ENCODE measurements at regions not wholly inside any gene's neighbourhood (a gene's known extent, or its start where the extent isn't known, plus 50 kb on each side); places are given as distances from the start of the nearest gene placed in this dataset.

DNA sequence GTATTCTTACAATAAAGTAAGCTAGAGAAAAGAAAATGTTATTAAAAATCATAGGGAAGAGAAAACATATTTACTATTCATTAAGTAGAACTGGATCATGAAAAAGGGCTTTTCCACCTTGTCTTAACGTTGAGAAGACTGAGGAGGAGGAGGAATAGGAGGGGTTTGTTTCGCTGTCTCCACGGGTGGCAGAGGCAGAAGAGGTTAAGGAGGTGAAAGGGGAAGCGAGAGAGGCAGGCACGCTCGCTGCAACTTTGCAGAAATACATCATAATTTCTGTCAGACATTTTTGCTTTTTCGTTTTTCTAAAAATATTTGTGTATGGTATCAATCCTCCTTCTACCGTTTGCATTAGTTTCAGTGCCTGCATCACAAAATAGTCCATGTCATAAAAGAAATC lies 2375.1 kb upstream of the AGA start:
- no peak for DNase-seq (ENCODE audit: low spot score)

DNA sequence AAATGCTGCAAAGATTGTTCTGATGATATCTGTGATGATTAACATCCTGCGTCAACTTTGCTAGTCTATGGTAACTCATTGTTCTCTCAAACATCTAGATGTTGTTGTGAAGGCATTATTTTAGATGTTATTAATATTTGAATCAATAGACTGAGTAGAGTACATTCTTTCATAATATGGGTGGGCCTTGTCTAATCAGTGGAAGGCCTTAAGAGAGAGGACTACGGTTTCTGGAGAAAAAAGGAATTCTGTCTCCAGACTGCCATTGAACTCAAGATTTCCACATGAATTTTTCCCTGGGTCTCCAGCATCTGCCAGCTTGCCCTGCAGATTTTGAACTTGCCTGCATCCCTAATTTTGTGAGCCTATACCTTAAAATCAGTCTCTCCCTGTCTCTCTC lies 2381.1 kb upstream of the AGA start:
- DNase-seq (ENCODE audit: low spot score), result no peak

DNA sequence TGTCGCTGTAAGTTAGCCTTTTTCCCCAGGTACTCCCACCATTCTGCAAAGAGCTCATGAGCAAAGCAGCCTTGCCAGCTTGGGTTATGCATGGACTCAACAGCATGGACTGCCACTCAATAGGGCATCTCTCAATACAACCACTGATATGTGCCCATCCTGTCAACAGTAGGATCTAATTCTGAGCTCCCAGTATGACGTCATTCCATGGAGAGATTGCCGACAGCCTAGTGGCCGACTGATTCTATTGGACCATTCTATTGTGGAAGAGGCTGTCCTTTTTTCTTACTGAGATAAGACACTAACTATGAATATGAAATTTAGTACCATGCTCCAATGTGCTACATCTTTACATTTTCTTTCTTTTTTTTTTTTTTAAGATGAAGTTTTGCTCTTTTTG lies 2389.0 kb upstream of the AGA start:
- DNase-seq (ENCODE audit: low spot score), result no peak

DNA sequence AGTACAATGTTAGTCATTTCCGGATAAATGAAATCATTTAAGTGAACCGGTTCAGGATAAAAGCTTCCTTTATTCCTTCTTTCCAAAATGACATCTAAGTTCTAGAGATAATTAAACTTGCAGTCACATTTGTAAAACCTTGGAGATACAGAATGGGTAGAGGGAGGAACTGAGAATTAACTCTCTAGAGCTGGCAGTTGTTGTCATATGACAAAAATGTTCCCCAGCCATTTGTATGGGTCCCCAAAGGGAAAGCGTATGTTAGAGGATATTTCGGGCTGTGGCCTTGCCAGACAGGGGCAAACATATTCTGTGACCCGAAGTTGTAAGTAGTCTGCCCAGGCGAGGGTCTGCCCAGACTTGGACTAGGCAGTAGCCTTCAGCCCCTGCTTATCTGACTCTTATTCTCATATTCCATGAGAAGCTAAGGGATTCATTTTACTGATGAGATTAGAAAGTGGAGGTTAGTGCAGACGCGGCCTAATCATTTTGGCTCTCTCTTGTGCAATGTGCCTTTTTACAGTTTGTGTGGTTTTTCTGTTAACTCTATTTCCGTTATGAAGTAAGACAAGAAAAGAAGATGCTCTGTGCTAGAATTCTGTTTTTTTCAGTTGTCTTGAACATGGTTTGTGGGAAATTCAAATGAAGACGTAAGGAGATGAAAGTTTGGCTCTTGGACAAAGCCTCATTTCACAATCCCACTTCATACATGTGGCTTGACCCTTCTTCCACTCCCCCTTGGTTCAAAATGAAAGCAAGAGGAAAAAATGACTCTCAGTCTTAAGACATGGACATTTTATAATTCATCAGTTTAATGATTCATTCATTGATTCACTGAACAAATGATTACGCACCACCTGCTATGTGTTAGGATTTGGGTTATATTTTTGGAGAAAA lies 2394.2 kb upstream of the AGA start:
- DNase-seq (ENCODE audit: low spot score), result no peak

DNA sequence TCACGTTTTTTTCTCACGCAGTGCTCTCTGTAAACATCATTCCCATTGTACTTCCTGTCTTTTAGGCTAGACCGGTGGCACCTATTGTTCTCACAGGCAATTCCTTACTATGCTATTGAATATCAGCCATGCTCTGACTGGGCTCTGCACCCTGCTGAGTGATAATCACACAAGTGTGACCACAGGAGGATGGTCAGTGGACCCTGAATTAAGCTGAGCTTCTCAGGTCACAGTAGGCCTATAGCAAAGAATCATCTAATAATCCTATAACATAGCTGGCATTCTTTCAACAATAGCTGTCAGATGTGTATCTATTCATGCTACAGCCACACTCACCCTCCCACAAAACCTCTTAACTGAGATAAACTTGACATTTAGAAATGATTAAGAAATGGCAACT lies 2399.8 kb upstream of the TENM3 start:
- DNase-seq (ENCODE audit: low spot score), result no peak

DNA sequence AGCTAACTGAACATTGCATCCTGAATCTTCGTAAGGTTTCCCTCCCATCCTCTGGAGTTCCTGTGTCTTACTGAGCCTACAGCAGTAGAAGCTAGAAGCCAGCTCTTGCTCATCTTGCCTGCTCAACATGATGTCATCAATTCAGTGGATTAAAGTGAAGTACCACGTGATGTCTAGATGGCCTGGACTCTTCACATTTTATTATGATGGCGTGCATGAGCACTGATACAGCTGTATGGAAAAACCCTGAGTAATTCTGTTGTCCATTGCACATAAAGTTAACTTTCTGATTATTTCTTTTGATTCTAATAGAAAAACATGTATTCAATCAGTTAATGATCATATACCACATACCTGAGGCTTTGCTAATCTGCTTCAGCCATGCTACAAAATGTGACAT lies 2387.7 kb upstream of the TENM3 start:
- no peak for DNase-seq (ENCODE audit: low spot score)

DNA sequence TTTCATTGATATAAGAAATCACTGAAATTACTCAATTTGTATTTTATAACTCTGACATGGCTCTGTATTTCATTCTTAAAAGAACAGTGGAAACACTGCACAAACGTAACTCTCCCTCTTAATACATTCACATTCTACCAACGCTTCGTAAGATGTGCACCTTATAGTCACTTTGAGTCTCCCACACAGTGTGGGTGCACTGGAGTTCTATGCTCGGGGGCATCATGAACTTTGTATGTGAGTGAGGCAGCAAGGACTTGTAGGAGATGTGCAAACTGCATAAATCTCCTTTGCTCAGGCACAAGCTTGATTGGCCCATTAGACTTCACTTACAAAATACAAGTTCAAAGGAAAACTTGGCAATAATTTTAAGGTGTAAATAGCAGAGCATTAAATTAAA lies 2385.0 kb upstream of the TENM3 start:
- DNase-seq (ENCODE audit: low spot score), result no peak

DNA sequence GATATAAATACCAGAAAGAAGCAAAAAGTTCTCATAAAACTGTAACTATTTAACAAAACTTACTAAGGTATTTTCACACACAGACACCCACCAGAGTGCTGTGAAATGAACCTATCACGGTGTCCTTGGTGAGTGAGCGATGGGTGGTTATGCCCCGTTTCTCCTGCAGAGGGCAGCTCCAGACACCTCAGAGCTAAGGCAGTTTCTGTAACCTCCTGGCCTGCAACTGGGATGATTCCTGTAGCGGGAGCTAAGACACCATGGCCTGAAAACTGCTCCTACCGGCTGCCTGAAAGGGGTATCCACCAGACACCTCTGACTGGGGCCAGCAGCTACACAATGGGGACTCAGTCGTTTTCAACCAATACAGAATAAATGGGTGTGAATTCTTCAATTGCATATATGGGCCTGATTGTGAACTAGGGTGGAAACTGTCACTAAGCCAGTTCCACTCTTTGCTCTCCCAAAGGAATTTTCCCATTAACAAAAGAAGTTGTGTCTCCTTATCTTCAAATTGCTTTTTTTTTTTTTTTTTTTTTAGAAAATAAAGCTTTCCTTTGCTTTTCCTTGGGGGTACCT lies 2375.8 kb upstream of the TENM3 start:
- peak; percentile 51 for DNase-seq (ENCODE audit: low spot score)

DNA sequence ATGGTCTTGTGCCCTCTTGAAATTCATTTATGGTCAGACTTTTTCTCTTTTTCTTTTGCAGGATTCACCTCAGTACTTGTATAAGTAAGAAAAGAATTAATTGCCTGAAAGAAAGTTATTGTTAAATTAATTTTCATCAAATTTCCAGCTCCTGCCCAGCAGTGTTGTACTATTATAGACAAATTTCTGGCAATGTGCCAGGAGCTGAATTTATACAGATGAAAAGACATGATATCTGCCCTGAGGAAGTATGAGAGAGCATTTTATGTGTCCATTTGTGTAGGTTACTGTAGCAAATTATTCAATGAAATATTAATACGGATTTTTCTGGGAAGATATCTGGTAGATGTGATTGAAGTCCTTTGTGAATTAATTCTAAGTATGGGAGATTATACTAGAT lies 2371.5 kb upstream of the TENM3 start:
- no peak for DNase-seq (ENCODE audit: low spot score)

DNA sequence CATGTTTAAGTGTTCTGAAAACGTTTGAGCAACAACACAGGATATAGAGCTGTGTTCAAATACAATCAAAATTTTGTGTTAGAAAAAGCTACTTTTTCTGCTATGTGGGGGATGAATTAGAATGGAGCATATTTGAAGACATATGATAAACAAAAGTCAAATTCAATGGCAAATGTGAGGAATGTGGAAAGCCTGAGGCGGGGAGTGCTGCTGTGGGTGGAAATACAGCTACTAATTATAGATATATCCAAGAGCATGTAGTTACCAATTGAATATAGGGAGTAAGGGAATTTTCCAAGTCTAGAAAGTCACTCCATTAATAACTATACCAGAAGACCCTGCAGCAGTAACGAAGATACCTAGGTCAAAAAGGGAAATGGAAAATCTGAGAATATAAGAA lies 2370.4 kb upstream of the TENM3 start:
- no peak for DNase-seq (ENCODE audit: low spot score)

DNA sequence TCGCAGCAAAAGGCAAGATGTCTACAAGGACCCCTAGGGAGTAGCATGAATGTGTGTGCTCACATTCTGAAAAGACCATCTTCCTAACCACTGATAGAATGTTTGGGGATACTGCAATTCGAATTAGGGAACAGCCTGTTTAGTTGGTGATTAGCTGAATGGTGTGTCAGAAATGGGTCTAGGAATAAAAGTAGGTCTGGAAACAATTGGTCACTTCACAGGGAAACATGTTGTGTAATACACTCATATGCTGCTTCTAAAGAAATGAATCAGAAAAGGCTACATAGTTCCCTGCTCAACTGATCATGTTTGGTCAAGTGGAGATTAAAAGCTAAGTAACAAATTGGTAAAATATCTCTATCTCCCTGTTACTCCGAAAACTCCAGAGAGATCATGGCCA lies 2362.4 kb upstream of the TENM3 start:
- DNase-seq (ENCODE audit: low spot score), result no peak

DNA sequence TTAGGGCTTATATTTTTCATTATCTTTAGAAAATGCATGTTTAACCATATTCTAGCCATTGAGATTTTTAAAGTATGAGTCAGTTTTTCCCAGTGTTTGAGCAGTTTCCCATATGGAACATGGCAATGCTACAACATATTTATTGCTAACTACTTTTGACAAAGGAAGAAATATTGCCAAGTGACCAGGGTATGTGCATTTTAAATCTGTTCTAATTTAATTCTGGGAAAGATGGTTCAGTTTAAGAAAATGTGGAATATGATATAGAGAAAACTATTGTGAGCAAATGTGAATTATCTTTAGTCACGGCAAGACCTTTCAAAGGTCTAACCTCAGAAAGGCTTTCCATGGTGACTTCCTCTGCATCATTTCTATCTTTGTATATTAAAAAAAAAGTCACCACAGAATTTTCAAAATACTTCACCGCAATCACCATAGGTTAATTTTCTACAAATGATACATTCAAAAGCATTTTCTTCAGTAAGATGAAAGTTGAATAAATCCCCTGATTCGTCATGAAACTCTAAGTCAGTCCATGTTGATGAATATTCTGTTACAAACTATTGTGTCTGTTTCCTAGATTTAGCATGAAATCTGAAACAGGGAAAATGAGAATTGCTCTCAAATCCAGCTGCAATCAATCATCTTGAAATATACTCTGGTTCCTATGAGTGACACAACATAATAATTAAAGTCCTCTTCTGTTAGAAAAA lies 2349.0 kb upstream of the TENM3 start:
- no peak for DNase-seq (ENCODE audit: low spot score)

DNA sequence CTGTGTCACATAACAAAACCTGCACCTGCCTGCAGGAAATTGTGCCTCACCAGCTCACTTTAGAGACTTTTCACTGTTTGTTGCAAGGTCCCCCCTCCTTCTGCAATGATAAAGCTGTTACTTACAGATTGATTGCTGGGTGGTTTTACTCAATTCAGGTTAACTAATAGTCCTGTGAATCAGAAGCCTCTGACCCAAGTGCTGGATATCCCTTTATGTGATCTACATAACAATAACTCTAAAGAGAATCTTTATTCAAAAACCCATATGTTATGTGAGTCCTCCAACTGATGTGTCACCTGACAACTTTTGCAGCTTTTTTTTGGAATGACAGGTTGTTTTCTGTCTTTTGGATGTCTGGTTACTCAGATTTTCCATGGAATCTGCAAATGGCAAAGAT lies 2323.6 kb upstream of the TENM3 start:
- no peak for DNase-seq (ENCODE audit: low spot score)

DNA sequence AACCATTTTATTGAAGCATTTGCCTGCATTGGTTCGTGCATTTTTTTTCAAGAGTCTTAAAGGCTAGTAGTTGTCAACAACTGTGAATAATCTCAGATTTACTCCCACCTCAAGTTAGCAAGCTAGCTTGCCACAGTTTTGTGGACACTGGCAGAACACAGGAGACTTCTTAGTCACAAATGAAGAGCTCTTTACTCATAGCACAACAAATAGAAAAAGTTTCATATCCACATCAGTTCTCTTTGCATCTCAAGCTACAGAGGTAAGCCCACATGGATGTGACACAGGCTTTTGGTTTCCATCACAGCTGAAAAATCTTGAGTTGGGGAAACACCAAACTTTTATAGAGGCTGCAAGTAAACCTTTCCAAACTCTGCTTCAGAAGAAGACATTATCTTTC lies 2315.7 kb upstream of the TENM3 start:
- no peak for DNase-seq (ENCODE audit: low spot score)

DNA sequence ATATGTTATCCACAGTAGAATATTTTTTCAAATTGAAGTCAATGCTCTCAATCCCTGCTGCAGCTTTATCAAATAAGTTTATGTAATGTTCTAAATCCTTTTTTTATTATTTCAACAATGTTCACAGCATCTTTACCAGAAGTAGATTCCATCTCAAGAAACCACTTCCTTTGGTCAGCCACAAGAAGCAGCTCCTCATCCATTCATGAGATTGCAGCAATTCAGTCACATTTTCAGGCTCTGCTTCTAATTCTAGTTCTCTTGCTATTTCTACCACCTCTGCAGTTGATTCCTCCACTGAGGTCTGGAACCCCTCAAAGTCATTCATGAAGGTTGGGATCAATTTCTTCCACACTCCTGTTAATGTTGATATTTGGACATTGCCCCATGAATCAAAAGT lies 2301.3 kb upstream of the TENM3 start:
- DNase-seq (ENCODE audit: low spot score), result no peak

DNA sequence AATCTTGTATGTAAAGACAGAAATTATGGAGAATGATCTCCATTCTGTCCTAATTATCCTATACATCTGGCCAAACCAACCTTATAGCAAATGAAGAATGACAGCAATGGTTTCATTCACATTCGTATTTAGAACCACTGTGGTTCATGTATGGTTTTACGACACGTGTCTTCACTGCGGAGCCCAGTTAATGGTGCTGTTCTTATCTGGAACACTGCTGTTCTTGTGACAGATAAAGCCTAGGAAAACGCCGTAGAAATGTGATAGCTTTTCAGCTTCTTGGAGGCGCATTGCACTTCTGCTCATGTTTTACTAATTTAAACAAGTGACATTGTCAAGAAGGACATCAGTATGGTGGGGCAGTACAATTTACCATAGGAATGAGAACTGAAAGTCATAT lies 2266.4 kb upstream of the TENM3 start:
- no peak for DNase-seq (ENCODE audit: low spot score)

DNA sequence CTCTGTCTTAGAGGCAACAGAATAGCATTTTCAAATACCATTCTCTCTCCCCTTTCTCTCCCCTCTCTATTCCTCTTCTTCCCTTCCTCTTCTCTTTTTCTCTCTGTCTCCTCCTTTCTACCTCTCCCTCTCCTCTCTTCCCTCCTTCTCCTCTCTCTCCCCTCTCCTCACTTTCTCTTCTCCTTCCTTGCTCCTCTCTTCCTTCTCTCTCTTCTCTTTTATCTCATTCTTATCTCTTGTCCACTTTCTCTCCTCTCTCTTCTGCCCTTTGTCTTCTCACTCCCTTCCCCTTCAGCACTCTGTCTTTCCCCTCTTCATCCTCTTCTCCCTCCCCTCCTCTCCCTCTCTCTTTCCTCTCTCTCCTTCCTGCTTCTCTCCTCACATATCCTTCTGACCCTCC lies 2265.8 kb upstream of the TENM3 start:
- DNase-seq (ENCODE audit: low spot score), result no peak

DNA sequence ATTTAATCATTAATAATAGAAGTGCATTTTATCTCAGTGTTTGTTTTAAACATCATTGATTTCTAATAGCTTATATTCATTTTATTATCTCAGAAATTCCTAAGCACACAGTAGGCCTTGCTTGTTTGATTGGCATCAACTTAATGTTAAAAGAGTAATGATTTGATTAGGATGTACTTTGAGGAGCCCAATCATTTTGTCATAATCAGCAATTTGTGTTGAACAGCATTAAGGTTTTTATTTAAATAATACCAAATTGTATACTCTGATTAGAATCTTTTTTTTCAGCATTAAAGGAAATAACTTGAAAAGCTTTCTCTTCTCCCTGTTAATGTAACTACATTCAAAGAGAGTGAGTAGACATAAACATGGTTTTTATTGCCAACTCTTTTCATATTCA lies 2262.0 kb upstream of the TENM3 start:
- DNase-seq (ENCODE audit: low spot score), result no peak

DNA sequence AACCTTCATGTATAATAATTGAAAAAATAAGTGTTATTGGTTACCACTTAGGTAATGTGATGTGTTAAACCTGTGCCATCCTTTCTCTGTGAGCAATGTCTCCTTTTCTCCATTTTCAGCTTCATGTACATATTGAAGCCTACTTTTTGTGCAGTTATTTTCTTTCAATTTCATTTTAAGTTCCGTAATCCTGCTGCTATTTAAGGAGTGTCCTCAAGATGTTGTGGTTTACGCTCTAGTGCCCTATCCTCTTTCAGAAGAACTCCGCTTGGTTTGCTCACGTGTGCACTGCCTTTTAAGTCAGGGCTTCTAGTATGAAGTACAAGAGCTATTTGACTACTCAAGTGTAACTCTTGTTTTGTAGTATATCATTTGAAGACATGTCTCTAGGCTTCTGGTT lies 2253.2 kb upstream of the TENM3 start:
- DNase-seq (ENCODE audit: low spot score), result no peak

DNA sequence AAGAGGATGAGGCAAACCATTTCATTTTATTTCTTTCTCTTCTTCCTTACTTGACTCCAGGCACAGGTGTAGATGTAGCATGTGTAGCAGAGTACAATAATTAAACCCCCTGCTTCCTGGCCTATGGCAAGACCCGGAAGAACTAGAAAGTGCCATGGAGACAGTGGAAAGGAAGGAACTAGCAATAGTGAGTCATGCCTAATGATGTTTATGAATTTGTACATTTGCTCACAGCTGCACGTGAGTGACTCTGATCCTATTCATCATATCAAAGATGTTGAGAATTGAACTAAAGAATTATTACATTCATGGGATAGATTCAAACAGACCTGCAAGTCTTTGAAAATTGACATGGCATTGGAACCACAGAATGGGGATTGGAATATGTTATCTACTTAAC lies 2233.9 kb upstream of the TENM3 start:
- DNase-seq (ENCODE audit: low spot score), result no peak

DNA sequence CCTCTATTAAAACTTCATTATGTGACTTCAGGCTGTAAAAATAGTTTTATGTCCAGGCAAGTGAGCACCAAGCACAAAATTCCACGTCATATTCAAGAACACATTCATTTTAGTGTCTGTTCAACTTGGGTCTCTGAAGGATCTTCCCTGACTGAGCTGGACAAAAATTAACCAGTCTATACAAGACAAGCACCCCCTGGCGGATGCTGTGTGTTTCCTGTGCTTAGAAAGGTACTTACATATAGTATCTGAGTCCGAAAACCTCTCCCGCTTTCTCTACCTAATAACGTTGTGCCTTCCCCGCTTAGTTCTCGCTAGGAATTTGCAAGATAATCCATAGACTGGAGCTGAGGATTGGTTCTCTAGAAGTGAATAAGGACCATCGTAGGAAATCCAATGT lies 2214.5 kb upstream of the TENM3 start:
- DNase-seq (ENCODE audit: low spot score), result peak; percentile 33

DNA sequence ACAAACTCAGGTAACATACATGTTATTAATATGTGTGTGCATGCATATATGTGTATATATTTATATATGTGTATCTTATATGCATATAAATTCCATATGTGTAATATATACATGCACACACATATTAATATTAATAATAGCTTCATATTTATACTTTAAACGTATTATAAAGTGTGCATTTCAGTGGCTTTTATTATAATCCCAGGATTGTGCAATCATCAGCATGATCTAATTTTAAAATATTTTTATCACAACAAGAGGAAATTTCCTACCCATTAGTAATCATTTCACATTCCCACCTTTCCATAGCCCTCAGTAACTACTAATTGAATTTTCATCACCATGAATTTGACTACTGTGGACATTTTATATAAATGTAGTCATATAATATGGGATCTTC lies 2211.9 kb upstream of the TENM3 start:
- DNase-seq (ENCODE audit: low spot score), result no peak

DNA sequence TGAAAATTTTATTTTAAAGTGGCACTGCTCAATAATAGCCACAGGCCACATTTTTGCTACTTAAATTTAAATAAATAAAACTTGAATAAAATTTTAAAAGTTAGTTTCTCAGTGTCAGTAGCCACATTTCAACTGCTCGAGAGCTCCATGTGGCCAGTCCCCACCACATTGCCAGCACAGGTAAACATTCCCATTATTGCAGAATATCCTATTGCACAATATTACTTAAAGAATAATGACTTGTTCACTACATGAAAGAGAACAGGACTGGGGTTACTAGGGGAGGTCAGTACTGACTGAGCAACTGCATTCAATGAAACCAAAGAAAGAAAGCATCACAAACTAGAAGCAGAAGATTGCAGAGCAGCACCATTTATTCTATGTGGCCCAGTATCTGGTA lies 2201.6 kb upstream of the TENM3 start:
- DNase-seq (ENCODE audit: low spot score), result no peak

Data from globus pallidus (tissue), 1 donor.